GM12878 (cell line): ENCODE measurements at regions not wholly inside any gene's neighbourhood (a gene's known extent, or its start where the extent isn't known, plus 50 kb on each side); places are given as distances from the start of the nearest gene placed in this dataset.

Experiments
- ATAC-seq: fragments of 200-7000 bp; cut with Tn5 transposase; 3 replicates; pipeline ENCODE4 v1.9.1; 2020; ENCODE audit warnings: mild to moderate bottlenecking, moderate library complexity
- BruUV-seq: library from RNA; stranded (reverse); fragments of 400-500 nt; replicated peaks from 2 replicates; lab custom pipeline; 2021; lab: Mats Ljungman, UMichigan
- CTCF ChIA-PET: fragments of 300-600 bp; sonication (Branson Sonifier 250); formaldehyde crosslinking; extraction: SDS; loops from one replicate; lab custom pipeline; 2021; ENCODE audit warnings: inconsistent platforms; lab: Yijun Ruan, JAX
- POLR2A ChIA-PET: fragments of 350-600 bp; formaldehyde crosslinking; extraction: SDS; loops from one replicate; lab custom pipeline; 2021; ENCODE audit warnings: inconsistent platforms; lab: Charles Lee
- RAD21 ChIA-PET: fragments of 300-600 bp; sonication (Branson Sonifier 250); formaldehyde crosslinking; loops from one replicate; lab custom pipeline; 2023; ENCODE audit warnings: antibody characterized with exemption; ENCODE audit not compliant: unreplicated experiment; lab: Charles Lee
- SMC1A ChIA-PET: fragments of 300-600 bp; sonication (Branson Sonifier 250); formaldehyde crosslinking; loops from one replicate; lab custom pipeline; 2023; ENCODE audit not compliant: unreplicated experiment, uncharacterized antibody; lab: Charles Lee
- DNase-seq: peaks from one replicate; pipeline ENCODE4 v3.0.0-alpha.2; 2011; ENCODE audit warnings: low read depth, low spot score
- FAIRE-seq: peaks from 3 replicates; lab custom pipeline; 2011; peaks lifted over from hg19 to GRCh38; lab: Jason Lieb, UNC
- H2AFZ ChIP-seq: 2 replicates; pipeline ENCODE4 v1.6.0; 2011; ENCODE audit warnings: low read depth, low read length, control low read depth; ENCODE audit not compliant: control insufficient read depth
- H3K27ac ChIP-seq: 2 replicates; pipeline ENCODE4 v1.5.1; 2011; ENCODE audit warnings: control low read depth; ENCODE audit not compliant: control insufficient read depth, insufficient read depth
- H3K27me3 ChIP-seq, 2 experiments: replicated peaks in 1 of 2; 2 replicates each; pipeline versions ENCODE4 v1.6.0 to v1.6.1; 2011; ENCODE audit warnings: low read length in 1 of 2; ENCODE audit not compliant: control insufficient read depth in 2 of 2, insufficient read depth in 2 of 2
- H3K36me3 ChIP-seq, 2 experiments: 2 replicates each; pipeline ENCODE4 v1.5.1; 2011; ENCODE audit warnings: low read length in 1 of 2; ENCODE audit not compliant: control insufficient read depth in 2 of 2, insufficient read depth in 2 of 2
- H3K4me1 ChIP-seq: 2 replicates; pipeline ENCODE4 v1.6.1; 2011; ENCODE audit warnings: mild to moderate bottlenecking, low read length, moderate library complexity, mixed read lengths; ENCODE audit not compliant: control insufficient read depth, insufficient read depth
- H3K4me2 ChIP-seq: 2 replicates; pipeline ENCODE4 v1.6.0; 2011; ENCODE audit warnings: control low read depth; ENCODE audit not compliant: control insufficient read depth, insufficient read depth
- H3K4me3 ChIP-seq: fragments of 200-600 bp; sonication (generic); 2 replicates; pipeline ENCODE4 v1.5.1; 2016
- H3K79me2 ChIP-seq: 2 replicates; pipeline ENCODE4 v1.6.0; 2011; ENCODE audit warnings: low read length; ENCODE audit not compliant: control insufficient read depth, insufficient read depth
- H3K9ac ChIP-seq: 2 replicates; pipeline ENCODE4 v1.8.0; 2011; ENCODE audit warnings: low read length, control low read depth, mixed read lengths; ENCODE audit not compliant: control insufficient read depth, insufficient read depth
- H3K9me3 ChIP-seq: replicated peaks from 3 replicates; pipeline ENCODE4 v1.5.1; 2011; ENCODE audit warnings: mild to moderate bottlenecking, low read length; ENCODE audit not compliant: control insufficient read depth, insufficient read depth
- H4K20me1 ChIP-seq: 2 replicates; pipeline ENCODE4 v1.6.0; 2011; ENCODE audit not compliant: control insufficient read depth, insufficient read depth
- CEBPB ChIP-seq, 2 experiments: fragments of 150-350 bp in 1 of 2; IDR thresholded peaks; 2 replicates each; pipeline ENCODE4 v1.6.1; 2012 to 2014; ENCODE audit warnings: low read depth in 2 of 2, low read length in 2 of 2, borderline replicate concordance in 1 of 2, inconsistent platforms in 1 of 2
- EZH2 ChIP-seq: IDR thresholded peaks from 2 replicates; pipeline ENCODE4 v1.6.1; 2012; ENCODE audit warnings: low read depth, mild to moderate bottlenecking, control low read depth, inconsistent platforms, low read length, borderline replicate concordance; ENCODE audit not compliant: control insufficient read depth
- MEF2B ChIP-seq: fragments of 450-650 bp; IDR thresholded peaks from 2 replicates; pipeline ENCODE4 v1.6.1; 2018; ENCODE audit warnings: mild to moderate bottlenecking, moderate library complexity; ENCODE audit not compliant: partially characterized antibody, poor library complexity, severe bottlenecking
- NR2C1 ChIP-seq: fragments of 450-650 bp; IDR thresholded peaks from 2 replicates; pipeline ENCODE4 v1.6.1; 2017; ENCODE audit warnings: antibody characterized with exemption, mild to moderate bottlenecking, moderate library complexity
- PML ChIP-seq: IDR thresholded peaks from 2 replicates; pipeline ENCODE4 v1.6.1; 2012; ENCODE audit warnings: low read length, inconsistent platforms
- RUNX3 ChIP-seq: IDR thresholded peaks from 2 replicates; pipeline ENCODE4 v1.6.1; 2012; ENCODE audit warnings: low read length, inconsistent platforms
- SIX5 ChIP-seq: IDR thresholded peaks from 2 replicates; pipeline ENCODE4 v1.6.1; 2011; ENCODE audit warnings: mild to moderate bottlenecking, low read depth, low read length, moderate library complexity; ENCODE audit not compliant: severe bottlenecking
- SMAD1 ChIP-seq: fragments of 450-650 bp; IDR thresholded peaks from 2 replicates; pipeline ENCODE4 v1.6.1; 2018; ENCODE audit warnings: mild to moderate bottlenecking, low read depth; ENCODE audit not compliant: partially characterized antibody
- ZNF274 ChIP-seq: IDR thresholded peaks from one replicate; pipeline ENCODE4 v1.8.0; 2011; ENCODE audit not compliant: insufficient read length, insufficient read depth
- ZNF622 ChIP-seq: fragments of 450-650 bp; IDR thresholded peaks from 2 replicates; pipeline ENCODE4 v1.6.1; 2017; ENCODE audit warnings: mild to moderate bottlenecking, inconsistent platforms
- WGBS: methylation state at CpG from one replicate; pipeline ENCODE4 v1.1.6; 2016; ENCODE audit warnings: low lambda C conversion rate; ENCODE audit not compliant: insufficient replicate concordance, insufficient coverage; ENCODE audit errors: missing lambda C conversion rate; 5-methylcytosine and 5-hydroxymethylcytosine counted together
- in situ Hi-C: fragments of 300-500 bp; cut with MboI; formaldehyde crosslinking; loops from 9 replicates; pipeline ENCODE4 v1.14.3; 2018; ENCODE audit warnings: mixed read lengths
- intact Hi-C: fragments of 100-400 bp; cut with micrococcal nuclease; formaldehyde crosslinking; loops from one replicate; pipeline ENCODE4 v1.14.2; 2022; ENCODE audit not compliant: unreplicated experiment
- TF ChIP-seq, protein P1 (sequence below): fragments of 450-650 bp; IDR thresholded peaks from 2 replicates; pipeline ENCODE4 v1.6.1; 2014; ENCODE audit warnings: mild to moderate bottlenecking
- TF ChIP-seq, protein P2 (sequence below): fragments of 450-650 bp; IDR thresholded peaks from 2 replicates; pipeline ENCODE4 v1.6.1; 2017; ENCODE audit warnings: antibody characterized with exemption, mild to moderate bottlenecking, moderate library complexity
- TF ChIP-seq, protein P3 (sequence below): fragments of 450-650 bp; formaldehyde crosslinking; IDR thresholded peaks from 2 replicates; pipeline ENCODE4 v1.4.0; 2022; ENCODE audit warnings: mild to moderate bottlenecking, moderate library complexity
- TF ChIP-seq, protein P4 (sequence below): fragments of 450-650 bp; IDR thresholded peaks from 2 replicates; pipeline ENCODE4 v1.6.1; 2017; ENCODE audit warnings: mild to moderate bottlenecking

DNA sequence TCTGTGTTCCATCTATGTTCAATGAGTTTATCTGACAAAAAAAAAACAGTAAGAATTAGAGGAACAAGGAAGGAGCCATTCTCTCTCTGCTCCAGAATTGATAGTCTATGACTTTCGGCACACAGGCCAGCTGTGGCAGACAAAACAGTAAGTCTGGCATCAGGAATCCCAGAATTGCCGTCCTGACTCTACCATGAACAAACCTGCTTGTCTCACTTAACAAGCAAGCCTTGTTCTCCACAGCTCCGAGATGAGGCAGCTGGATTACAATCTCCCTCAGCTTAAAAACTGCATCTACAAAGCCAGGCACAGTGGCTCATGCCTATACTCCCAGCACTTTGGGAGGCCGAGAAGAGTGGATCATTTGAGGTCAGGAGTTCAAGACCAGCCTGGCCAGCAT lies 153.6 kb upstream of the TMCC3 start:
- H3K4me2 ChIP-seq = no peak overlapping the region
- ATAC-seq = no peak
- H3K9ac ChIP-seq = no peak overlapping the region
- WGBS = 75% methylated on average over 4 of the region's 4 CpGs
- RAD21 ChIA-PET = interaction anchor here (0.7 to 1.3 kb wide), 4 partner anchors 15 to 181 kb away, joined by 3 to 6 read pairs (median 4); no protein-coding TSS in a partner anchor
- H3K27me3 ChIP-seq = no peaks in the 10 kb centered on the region
- H3K4me3 ChIP-seq = no peak overlapping the region
- in situ Hi-C loops = loop anchor here (25.0 kb wide), 1 partner anchor 1842 kb away; no protein-coding TSS in a partner anchor
- no peak for TF ChIP-seq MEF2B
- no peak for TF ChIP-seq RUNX3
- TF ChIP-seq ZNF274 = no peak
- no peak for TF ChIP-seq PML
- no peak for TF ChIP-seq CEBPB (IDR thresholded peaks at IDR 0.05; ENCODE audit: borderline replicate concordance in 1 of 2, low read depth in 2 of 2, low read length in 2 of 2)
- no peak for TF ChIP-seq EZH2
- TF ChIP-seq SMAD1 = no peak
- TF ChIP-seq, protein P1, sequence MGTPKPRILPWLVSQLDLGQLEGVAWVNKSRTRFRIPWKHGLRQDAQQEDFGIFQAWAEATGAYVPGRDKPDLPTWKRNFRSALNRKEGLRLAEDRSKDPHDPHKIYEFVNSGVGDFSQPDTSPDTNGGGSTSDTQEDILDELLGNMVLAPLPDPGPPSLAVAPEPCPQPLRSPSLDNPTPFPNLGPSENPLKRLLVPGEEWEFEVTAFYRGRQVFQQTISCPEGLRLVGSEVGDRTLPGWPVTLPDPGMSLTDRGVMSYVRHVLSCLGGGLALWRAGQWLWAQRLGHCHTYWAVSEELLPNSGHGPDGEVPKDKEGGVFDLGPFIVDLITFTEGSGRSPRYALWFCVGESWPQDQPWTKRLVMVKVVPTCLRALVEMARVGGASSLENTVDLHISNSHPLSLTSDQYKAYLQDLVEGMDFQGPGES = no peak
- TF ChIP-seq, protein P2, sequence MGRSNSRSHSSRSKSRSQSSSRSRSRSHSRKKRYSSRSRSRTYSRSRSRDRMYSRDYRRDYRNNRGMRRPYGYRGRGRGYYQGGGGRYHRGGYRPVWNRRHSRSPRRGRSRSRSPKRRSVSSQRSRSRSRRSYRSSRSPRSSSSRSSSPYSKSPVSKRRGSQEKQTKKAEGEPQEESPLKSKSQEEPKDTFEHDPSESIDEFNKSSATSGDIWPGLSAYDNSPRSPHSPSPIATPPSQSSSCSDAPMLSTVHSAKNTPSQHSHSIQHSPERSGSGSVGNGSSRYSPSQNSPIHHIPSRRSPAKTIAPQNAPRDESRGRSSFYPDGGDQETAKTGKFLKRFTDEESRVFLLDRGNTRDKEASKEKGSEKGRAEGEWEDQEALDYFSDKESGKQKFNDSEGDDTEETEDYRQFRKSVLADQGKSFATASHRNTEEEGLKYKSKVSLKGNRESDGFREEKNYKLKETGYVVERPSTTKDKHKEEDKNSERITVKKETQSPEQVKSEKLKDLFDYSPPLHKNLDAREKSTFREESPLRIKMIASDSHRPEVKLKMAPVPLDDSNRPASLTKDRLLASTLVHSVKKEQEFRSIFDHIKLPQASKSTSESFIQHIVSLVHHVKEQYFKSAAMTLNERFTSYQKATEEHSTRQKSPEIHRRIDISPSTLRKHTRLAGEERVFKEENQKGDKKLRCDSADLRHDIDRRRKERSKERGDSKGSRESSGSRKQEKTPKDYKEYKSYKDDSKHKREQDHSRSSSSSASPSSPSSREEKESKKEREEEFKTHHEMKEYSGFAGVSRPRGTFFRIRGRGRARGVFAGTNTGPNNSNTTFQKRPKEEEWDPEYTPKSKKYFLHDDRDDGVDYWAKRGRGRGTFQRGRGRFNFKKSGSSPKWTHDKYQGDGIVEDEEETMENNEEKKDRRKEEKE = no peak
- no peak for TF ChIP-seq ZNF622
- TF ChIP-seq, protein P3, sequence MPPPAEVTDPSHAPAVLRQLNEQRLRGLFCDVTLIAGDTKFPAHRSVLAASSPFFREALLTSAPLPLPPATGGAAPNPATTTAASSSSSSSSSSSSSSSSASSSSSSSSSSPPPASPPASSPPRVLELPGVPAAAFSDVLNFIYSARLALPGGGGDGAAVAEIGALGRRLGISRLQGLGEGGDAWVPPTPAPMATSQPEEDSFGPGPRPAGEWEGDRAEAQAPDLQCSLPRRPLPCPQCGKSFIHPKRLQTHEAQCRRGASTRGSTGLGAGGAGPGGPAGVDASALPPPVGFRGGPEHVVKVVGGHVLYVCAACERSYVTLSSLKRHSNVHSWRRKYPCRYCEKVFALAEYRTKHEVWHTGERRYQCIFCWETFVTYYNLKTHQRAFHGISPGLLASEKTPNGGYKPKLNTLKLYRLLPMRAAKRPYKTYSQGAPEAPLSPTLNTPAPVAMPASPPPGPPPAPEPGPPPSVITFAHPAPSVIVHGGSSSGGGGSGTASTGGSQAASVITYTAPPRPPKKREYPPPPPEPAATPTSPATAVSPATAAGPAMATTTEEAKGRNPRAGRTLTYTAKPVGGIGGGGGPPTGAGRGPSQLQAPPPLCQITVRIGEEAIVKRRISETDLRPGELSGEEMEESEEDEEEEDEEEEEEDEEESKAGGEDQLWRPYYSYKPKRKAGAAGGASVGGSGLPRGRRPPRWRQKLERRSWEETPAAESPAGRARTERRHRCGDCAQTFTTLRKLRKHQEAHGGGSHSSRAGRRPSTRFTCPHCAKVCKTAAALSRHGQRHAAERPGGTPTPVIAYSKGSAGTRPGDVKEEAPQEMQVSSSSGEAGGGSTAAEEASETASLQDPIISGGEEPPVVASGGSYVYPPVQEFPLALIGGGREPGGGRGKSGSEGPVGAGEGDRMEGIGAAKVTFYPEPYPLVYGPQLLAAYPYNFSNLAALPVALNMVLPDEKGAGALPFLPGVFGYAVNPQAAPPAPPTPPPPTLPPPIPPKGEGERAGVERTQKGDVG (CRISPR knock-in tag) = no peak
- TF ChIP-seq, protein P4, sequence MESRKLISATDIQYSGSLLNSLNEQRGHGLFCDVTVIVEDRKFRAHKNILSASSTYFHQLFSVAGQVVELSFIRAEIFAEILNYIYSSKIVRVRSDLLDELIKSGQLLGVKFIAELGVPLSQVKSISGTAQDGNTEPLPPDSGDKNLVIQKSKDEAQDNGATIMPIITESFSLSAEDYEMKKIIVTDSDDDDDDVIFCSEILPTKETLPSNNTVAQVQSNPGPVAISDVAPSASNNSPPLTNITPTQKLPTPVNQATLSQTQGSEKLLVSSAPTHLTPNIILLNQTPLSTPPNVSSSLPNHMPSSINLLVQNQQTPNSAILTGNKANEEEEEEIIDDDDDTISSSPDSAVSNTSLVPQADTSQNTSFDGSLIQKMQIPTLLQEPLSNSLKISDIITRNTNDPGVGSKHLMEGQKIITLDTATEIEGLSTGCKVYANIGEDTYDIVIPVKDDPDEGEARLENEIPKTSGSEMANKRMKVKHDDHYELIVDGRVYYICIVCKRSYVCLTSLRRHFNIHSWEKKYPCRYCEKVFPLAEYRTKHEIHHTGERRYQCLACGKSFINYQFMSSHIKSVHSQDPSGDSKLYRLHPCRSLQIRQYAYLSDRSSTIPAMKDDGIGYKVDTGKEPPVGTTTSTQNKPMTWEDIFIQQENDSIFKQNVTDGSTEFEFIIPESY = no peak
- no peak for TF ChIP-seq SIX5
- no peak for TF ChIP-seq NR2C1
- TF ChIP-seq, all 136 proteins: peak for 0
- no peak overlapping the region for H2AFZ ChIP-seq
- H3K27ac ChIP-seq = no peak overlapping the region
- CTCF ChIA-PET = interaction anchor here (0.6 to 1.0 kb wide), 2 partner anchors 93 to 135 kb away, joined by 3 to 4 read pairs; no protein-coding TSS in a partner anchor
- H3K36me3 ChIP-seq = peaks cover 3 to 26% of the 10 kb centered on the region in 2 experiments
- no peaks in the 10 kb centered on the region for H4K20me1 ChIP-seq
- BruUV-seq = no TSS peak
- H3K9me3 ChIP-seq = peaks cover 26% of the 10 kb centered on the region
- H3K4me1 ChIP-seq = peaks cover 23% of the 10 kb centered on the region
- FAIRE-seq (no peak), DNase-seq (no peak)
- intact Hi-C loops = no loop called here
- SMC1A ChIA-PET = interaction anchor here (0.6 to 1.3 kb wide), 3 partner anchors 34 to 218 kb away, joined by 3 read pairs; no protein-coding TSS in a partner anchor
- peaks cover 93% of the 10 kb centered on the region for H3K79me2 ChIP-seq
- POLR2A ChIA-PET = no interaction called here
